K562 (cell line): ENCODE measurements at regions not wholly inside any gene's neighbourhood (a gene's known extent, or its start where the extent isn't known, plus 50 kb on each side); places are given as distances from the start of the nearest gene placed in this dataset.

Experiments used
- ATF6 ChIP-seq: sonication (generic); formaldehyde crosslinking; IDR thresholded peaks from 2 replicates; pipeline ENCODE4 v1.4.0; 2020; ENCODE audit warnings: mild to moderate bottlenecking, missing genetic modification reagents
- CBFA2T2 ChIP-seq: fragments of 450-650 bp; conservative IDR thresholded peaks from 2 replicates; pipeline ENCODE4 v1.6.1; 2017; ENCODE audit warnings: mild to moderate bottlenecking
- CREB3 ChIP-seq: fragments of 450-650 bp; conservative IDR thresholded peaks from 2 replicates; pipeline ENCODE4 v1.6.1; 2016; ENCODE audit warnings: missing genetic modification characterization, low read depth, mild to moderate bottlenecking, missing compliant biosample characterization, moderate library complexity
- DMBX1 ChIP-seq: fragments of 250-450 bp; sonication (Bioruptor Pico); IDR thresholded peaks from 2 replicates; pipeline ENCODE4 v1.8.0; 2022; ENCODE audit warnings: inconsistent platforms, mild to moderate bottlenecking, moderate library complexity, borderline replicate concordance
- EP300 ChIP-seq: IDR thresholded peaks from 2 replicates; pipeline ENCODE4 v1.6.1; 2012; ENCODE audit warnings: low read length, improper control_type of control experiment
- GTF2E2 ChIP-seq: fragments of 200-800 bp; sonication (Bioruptor generic); IDR thresholded peaks from 2 replicates; pipeline ENCODE4 v1.6.1; 2016; ENCODE audit warnings: missing genetic modification characterization, missing compliant biosample characterization
- HDAC1 ChIP-seq, 2 experiments: fragments of 450-650 bp; IDR thresholded peaks; 2 replicates each; pipeline ENCODE4 v1.6.1; 2016 to 2017; ENCODE audit warnings: inconsistent platforms in 1 of 2, mild to moderate bottlenecking in 1 of 2, moderate library complexity in 1 of 2
- HMG20B ChIP-seq: fragments of 250-450 bp; sonication (Bioruptor Pico); IDR thresholded peaks from 2 replicates; pipeline ENCODE4 v1.5.0; 2021; ENCODE audit warnings: mild to moderate bottlenecking
- NFIC ChIP-seq: fragments of 450-650 bp; IDR thresholded peaks from 2 replicates; pipeline ENCODE4 v1.6.1; 2017; ENCODE audit warnings: mild to moderate bottlenecking, inconsistent platforms
- PPARD ChIP-seq: fragments of 250-450 bp; sonication (Bioruptor Pico); IDR thresholded peaks from 2 replicates; pipeline ENCODE4 v1.8.0; 2022; ENCODE audit warnings: inconsistent platforms, mild to moderate bottlenecking, moderate library complexity
- RFX1 ChIP-seq: fragments of 450-650 bp; IDR thresholded peaks from 2 replicates; pipeline ENCODE4 v1.6.1; 2016; ENCODE audit warnings: mild to moderate bottlenecking, moderate library complexity
- RFX5 ChIP-seq: IDR thresholded peaks from 2 replicates; pipeline ENCODE4 v1.6.1; 2011; ENCODE audit warnings: low read depth, mild to moderate bottlenecking, improper control_type of control experiment, low read length
- SIRT6 ChIP-seq: IDR thresholded peaks from one replicate; pipeline ENCODE4 v1.6.1; 2012; ENCODE audit warnings: low read depth, mild to moderate bottlenecking, control low read depth, inconsistent platforms, low read length, moderate library complexity
- SMARCE1 ChIP-seq: fragments of 450-650 bp; IDR thresholded peaks from 2 replicates; pipeline ENCODE4 v1.7.1; 2016; ENCODE audit warnings: mild to moderate bottlenecking
- TEAD1 ChIP-seq, 2 experiments: fragments of 450-650 bp in 1 of 2; sonication (generic) in 1 of 2; formaldehyde crosslinking; IDR thresholded peaks; 2 replicates each; pipeline versions ENCODE4 v1.4.0 to v1.8.0; 2020 to 2022; ENCODE audit warnings: mild to moderate bottlenecking in 2 of 2, missing genetic modification reagents in 1 of 2
- TGIF2 ChIP-seq: sonication (generic); formaldehyde crosslinking; IDR thresholded peaks from 2 replicates; pipeline ENCODE4 v1.8.1; 2022; ENCODE audit warnings: mild to moderate bottlenecking, missing genetic modification reagents, moderate library complexity
- THRAP3 ChIP-seq: fragments of 450-650 bp; IDR thresholded peaks from 2 replicates; pipeline ENCODE4 v1.6.1; 2016; ENCODE audit warnings: mild to moderate bottlenecking, inconsistent platforms, borderline replicate concordance
- XRCC4 ChIP-seq: IDR thresholded peaks from one replicate; pipeline ENCODE4 v1.6.1; 2011; ENCODE audit not compliant: insufficient read depth, insufficient read length; ENCODE audit errors: extremely low read depth
- XRCC5 ChIP-seq: fragments of 200-400 bp; formaldehyde crosslinking; IDR thresholded peaks from 2 replicates; pipeline ENCODE4 v1.6.1; 2017; ENCODE audit warnings: low read depth, mild to moderate bottlenecking, low read length
- ZNF398 ChIP-seq: fragments of 250-450 bp; sonication (Bioruptor Pico); IDR thresholded peaks from 2 replicates; pipeline ENCODE4 v1.8.0; 2021; ENCODE audit warnings: moderate library complexity, mild to moderate bottlenecking, inconsistent platforms
- ZNF511 ChIP-seq: sonication (generic); formaldehyde crosslinking; IDR thresholded peaks from 2 replicates; pipeline ENCODE4 v1.8.0; 2022; ENCODE audit warnings: mild to moderate bottlenecking, missing genetic modification reagents

GRCh38 chr6:47416396-47417345, 60.9 kb upstream of the CD2AP start (continued):
- peak; percentile 66 for TF ChIP-seq ZNF398 (CRISPR knock-in tag)
- no peak for TF ChIP-seq PPARD (CRISPR knock-in tag)
- TF ChIP-seq XRCC5: no peak
- no peak for TF ChIP-seq SIRT6
- no peak for TF ChIP-seq XRCC4
- TF ChIP-seq SMARCE1: peak; percentile 45; the same call in 1 of the 2 replicates
- peak in 1 of 2 experiments; percentile 44; a peak in 1 of 4 replicates for TF ChIP-seq HDAC1 (IDR thresholded peaks at IDR 0.05)
- no peak for TF ChIP-seq GTF2E2 (tag)
- no peak for TF ChIP-seq RFX1
- no peak for TF ChIP-seq ATF6 (CRISPR knock-in tag)
- TF ChIP-seq NFIC: 0 out of 2 replicates have a peak, but pooled peaks have one; percentile 18
- TF ChIP-seq CREB3 (tag): peak; percentile 83; the same call in 1 of the 2 replicates
- TF ChIP-seq TGIF2 (CRISPR knock-in tag): no peak
- TF ChIP-seq HMG20B: no peak
- TF ChIP-seq THRAP3: no peak
- TF ChIP-seq DMBX1 (CRISPR knock-in tag): peak; percentile 97
- no peak for TF ChIP-seq TEAD1 (CRISPR knock-in tag; IDR thresholded peaks at IDR 0.05)
- TF ChIP-seq CBFA2T2: peak; percentile 63
- TF ChIP-seq ZNF511 (CRISPR knock-in tag): no peak
- TF ChIP-seq RFX5: no peak
- TF ChIP-seq EP300: peak; percentile 39; the same call in 1 of the 2 replicates
